ENCODE measurements at regions not wholly inside any gene's neighbourhood (a gene's known extent, or its start where the extent isn't known, plus 50 kb on each side); places are given as distances from the start of the nearest gene placed in this dataset.

DNA sequence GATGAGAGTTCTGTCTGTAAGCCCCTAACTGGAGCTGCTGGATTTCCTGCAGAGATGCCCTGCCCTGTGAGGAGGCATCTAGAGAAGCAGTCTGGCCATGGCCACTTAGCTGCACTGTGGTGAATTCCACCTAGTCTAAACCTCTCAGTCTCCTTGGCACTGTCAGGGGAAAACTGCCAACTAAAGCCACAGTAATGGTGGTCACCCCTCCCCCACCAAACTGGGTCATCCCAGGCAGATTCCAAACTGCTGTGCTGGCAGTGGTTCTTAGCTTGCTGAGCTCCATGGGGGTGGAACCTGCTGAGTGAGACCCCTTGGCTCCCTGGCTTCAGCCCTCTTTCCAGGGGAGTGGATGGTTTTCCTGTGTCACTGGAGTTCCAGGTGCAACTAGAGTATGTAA lies 740.6 kb downstream of the RWDD3 start:
- no peak overlapping the region for H3K4me3 ChIP-seq
- H3K9me3 ChIP-seq, result peaks cover 0 to 6% (median 2%) of the 10 kb centered on the region in 4 donors
- DNase-seq, result no peak
- ATAC-seq (ENCODE audit: low FRiP score in 2 of 2), result no peak
- no peaks in the 10 kb centered on the region for H3K36me3 ChIP-seq
- H3K27me3 ChIP-seq, result no peaks in the 10 kb centered on the region
- no peaks in the 10 kb centered on the region for H3K4me1 ChIP-seq
- H3K27ac ChIP-seq, result no peak overlapping the region
- TF ChIP-seq POLR2A (IDR thresholded peaks at IDR 0.05) (no peak), EP300 (IDR thresholded peaks at IDR 0.05) (no peak)

DNA sequence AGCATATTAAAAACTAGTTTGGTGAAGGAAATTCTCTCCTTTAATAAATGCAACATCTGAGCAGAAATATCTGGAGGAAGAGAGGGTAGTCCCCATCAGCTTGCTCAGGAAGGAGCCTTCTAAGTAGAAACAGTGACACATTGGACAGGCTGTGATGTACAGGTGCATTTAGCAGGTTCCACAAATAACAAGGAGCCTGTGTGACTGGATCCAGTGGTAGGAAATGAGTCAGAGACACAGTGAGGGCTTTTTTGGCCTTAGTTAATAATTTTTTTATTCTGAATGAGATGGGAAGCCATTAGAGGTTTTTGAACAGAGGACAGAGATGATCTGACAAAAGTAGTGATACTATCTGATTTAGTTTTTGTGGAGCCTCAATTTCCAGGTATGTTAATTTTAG lies 738.9 kb upstream of the PTBP2 start:
- H3K4me3 ChIP-seq, result no peak overlapping the region
- TF ChIP-seq POLR2AphosphoS5 (IDR thresholded peaks at IDR 0.05) (no peak), POLR2A (IDR thresholded peaks at IDR 0.05) (no peak), EP300 (IDR thresholded peaks at IDR 0.05) (no peak)
- TF ChIP-seq, protein P1, sequence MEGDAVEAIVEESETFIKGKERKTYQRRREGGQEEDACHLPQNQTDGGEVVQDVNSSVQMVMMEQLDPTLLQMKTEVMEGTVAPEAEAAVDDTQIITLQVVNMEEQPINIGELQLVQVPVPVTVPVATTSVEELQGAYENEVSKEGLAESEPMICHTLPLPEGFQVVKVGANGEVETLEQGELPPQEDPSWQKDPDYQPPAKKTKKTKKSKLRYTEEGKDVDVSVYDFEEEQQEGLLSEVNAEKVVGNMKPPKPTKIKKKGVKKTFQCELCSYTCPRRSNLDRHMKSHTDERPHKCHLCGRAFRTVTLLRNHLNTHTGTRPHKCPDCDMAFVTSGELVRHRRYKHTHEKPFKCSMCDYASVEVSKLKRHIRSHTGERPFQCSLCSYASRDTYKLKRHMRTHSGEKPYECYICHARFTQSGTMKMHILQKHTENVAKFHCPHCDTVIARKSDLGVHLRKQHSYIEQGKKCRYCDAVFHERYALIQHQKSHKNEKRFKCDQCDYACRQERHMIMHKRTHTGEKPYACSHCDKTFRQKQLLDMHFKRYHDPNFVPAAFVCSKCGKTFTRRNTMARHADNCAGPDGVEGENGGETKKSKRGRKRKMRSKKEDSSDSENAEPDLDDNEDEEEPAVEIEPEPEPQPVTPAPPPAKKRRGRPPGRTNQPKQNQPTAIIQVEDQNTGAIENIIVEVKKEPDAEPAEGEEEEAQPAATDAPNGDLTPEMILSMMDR (IDR thresholded peaks at IDR 0.05), result no peak
- H3K27me3 ChIP-seq, result no peaks in the 10 kb centered on the region
- no peak for DNase-seq
- no peak for ATAC-seq (ENCODE audit: low FRiP score in 2 of 2)
- H3K4me1 ChIP-seq, result no peaks in the 10 kb centered on the region
- H3K27ac ChIP-seq, result no peak overlapping the region
- no peaks in the 10 kb centered on the region for H3K9me3 ChIP-seq
- H3K36me3 ChIP-seq, result no peaks in the 10 kb centered on the region

DNA sequence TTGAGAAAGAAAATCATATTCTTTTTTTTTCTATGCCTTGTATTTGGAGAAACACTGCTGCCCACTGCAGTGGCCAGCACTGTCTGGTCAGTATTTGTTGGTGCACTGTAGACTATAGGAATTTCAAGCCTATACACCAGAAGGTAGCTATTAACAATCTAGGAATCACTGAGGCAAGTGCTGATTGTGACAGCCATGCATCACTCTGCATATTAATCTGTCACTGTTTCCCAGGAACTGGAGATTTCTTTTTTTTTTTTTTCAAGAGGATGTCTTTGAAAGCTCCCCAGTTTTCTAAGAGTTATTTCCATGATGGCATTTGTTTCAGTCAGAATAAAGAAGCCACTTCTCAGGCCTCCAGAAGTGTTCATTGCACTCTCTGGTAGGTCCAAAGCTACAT lies 737.8 kb upstream of the PTBP2 start:
- H3K4me3 ChIP-seq, result no peak overlapping the region
- H3K27ac ChIP-seq, result no peak overlapping the region
- H3K27me3 ChIP-seq, result no peaks in the 10 kb centered on the region
- H3K9me3 ChIP-seq, result no peaks in the 10 kb centered on the region
- TF ChIP-seq, protein P1 (IDR thresholded peaks at IDR 0.05), result no peak
- TF ChIP-seq POLR2AphosphoS5 (IDR thresholded peaks at IDR 0.05) (no peak), POLR2A (IDR thresholded peaks at IDR 0.05) (no peak), EP300 (IDR thresholded peaks at IDR 0.05) (no peak)
- H3K36me3 ChIP-seq, result no peaks in the 10 kb centered on the region
- ATAC-seq (ENCODE audit: low FRiP score in 2 of 2) (no peak), DNase-seq (no peak)
- H3K4me1 ChIP-seq, result no peaks in the 10 kb centered on the region

DNA sequence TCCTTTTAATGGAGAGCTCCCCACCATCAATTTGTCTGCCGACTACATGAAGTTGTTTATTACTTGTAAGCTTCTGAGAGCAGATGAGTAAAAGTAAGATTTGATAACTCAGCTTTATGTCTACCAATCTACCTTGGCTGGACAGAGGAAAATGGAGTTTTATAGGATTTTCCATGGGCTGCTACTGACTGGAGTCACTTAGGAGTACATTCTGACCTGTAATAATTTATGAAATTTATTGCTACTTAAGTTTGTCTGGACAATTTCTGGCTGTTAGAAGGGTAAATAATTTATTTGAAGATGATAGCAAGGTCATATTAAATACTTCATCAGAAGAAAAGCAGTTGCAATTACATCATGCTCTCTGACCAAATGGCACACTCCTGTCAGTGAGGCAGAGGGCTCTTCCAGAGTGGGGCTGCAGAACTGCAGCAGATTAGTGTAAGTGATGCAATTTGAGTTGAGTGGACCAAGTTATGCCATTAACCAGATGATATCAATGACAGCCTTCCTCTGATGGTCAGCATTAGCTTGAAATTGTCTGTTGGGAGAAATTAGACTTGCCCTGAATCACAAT lies 736.7 kb upstream of the PTBP2 start:
- H3K27me3 ChIP-seq, result no peaks in the 10 kb centered on the region
- WGBS, 2 donors, result 52 to 58% methylated on average over 1 of the region's 1 CpG
- ATAC-seq (ENCODE audit: low FRiP score in 2 of 2), result no peak

DNA sequence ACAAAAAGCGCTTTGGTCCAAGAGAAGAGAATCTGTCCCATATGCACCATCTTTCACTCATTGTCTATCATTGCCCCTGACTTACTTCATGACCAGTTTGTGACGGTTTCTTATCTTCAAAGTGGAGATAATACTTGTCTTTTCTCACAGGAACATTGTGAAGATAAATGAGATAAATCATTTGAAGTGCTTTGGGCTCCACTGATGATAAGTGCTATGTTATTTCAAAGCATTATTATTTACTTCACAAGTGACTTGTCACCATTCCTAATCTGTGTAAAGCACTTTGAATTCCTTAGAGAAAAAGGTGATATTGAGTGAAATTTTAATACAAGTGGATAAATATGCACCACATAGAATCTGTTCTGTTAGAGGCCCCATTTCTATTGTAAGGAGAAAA lies 731.6 kb upstream of the PTBP2 start:
- no peak for ATAC-seq (ENCODE audit: low FRiP score in 2 of 2)
- Histone ChIP-seq H3K9me3 (no peaks in the 10 kb centered on the region), H3K4me1 (no peaks in the 10 kb centered on the region), H3K36me3 (no peaks in the 10 kb centered on the region), H3K27me3 (no peaks in the 10 kb centered on the region), H3K27ac (no peak overlapping the region), H3K4me3 (no peak overlapping the region)
- no peak for TF ChIP-seq EP300 (IDR thresholded peaks at IDR 0.05)
- TF ChIP-seq, protein P1 (IDR thresholded peaks at IDR 0.05), result no peak
- no peak for TF ChIP-seq POLR2AphosphoS5 (IDR thresholded peaks at IDR 0.05)
- TF ChIP-seq POLR2A (IDR thresholded peaks at IDR 0.05), result no peak
- 51 to 58% methylated on average over 2 of the region's 2 CpGs for WGBS, 2 donors
- DNase-seq, result no peak

More for the DNA sequence above, 736.7 kb upstream of the PTBP2 start:
- Histone ChIP-seq H3K4me1 (no peaks in the 10 kb centered on the region), H3K4me3 (no peak overlapping the region), H3K9me3 (no peaks in the 10 kb centered on the region), H3K36me3 (no peaks in the 10 kb centered on the region), H3K27ac (no peak overlapping the region)
- no peak for DNase-seq
- TF ChIP-seq, protein P1 (IDR thresholded peaks at IDR 0.05), result no peak
- TF ChIP-seq POLR2A (IDR thresholded peaks at IDR 0.05) (no peak), POLR2AphosphoS5 (IDR thresholded peaks at IDR 0.05) (no peak), EP300 (IDR thresholded peaks at IDR 0.05) (no peak)

Measured in upper lobe of left lung (tissue), 6 donors.